ENCODE measurements at regions not wholly inside any gene's neighbourhood (a gene's known extent, or its start where the extent isn't known, plus 50 kb on each side); places are given as distances from the start of the nearest gene placed in this dataset.

DNA sequence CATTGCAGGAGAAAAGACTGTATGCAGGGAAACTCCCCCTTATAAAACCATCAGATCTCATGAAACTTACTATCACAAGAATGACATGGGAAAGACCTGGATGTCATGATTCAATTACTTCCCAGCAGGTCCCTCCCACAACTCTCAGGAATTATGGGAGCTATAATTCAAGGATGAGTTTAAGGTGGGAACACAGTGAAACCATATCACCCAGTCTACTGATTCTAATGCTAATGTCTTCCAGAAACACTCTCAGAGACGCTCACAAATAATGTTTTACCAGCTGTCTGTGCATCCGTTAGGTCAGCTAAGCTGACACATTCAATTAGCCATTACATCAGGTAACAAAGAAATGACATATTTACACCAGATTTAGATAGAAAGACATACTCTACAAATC, 637.9 kb downstream of the NLGN4Y start:
- no peak for DNase-seq

DNA sequence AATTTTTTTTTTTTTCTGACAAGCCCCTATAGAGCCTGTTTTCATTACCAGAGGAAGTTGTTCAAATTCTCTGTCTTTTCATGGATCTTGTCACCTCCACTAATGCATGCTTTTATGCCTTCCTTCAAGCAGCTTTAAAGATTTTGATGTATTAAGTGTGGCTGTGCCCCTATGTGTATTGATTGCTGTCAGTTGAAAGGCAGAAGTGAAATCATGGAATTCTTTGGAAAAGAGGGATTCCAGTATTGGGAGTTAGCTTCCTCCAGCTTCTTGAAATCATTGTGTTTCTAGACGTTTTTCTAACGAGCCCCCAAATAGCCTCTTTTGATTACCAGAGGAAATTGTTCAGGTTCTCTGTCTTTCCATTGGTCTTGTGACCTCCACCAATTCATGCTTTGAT, 655.6 kb downstream of the NLGN4Y start:
- no peak for DNase-seq

DNA sequence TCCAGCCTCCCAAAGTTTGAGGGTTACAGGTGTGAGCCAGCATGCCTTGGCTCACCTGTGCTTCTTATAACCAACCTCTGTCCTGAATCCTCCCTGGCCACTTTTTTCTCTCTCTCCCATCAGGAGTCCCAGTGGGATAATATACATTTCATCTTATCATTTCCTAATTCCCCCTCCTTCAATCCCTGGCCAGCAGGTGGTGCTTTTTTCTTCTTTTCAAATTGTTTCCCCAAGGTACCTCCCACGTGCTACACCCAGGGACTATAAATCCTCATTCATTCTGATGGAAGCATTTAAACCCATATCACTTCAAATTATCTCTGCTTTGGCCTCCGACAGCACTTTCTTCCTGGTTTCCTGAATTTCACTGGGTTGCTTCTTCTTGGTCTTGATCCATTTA, 704.7 kb downstream of the NLGN4Y start:
- no peak for DNase-seq

DNA sequence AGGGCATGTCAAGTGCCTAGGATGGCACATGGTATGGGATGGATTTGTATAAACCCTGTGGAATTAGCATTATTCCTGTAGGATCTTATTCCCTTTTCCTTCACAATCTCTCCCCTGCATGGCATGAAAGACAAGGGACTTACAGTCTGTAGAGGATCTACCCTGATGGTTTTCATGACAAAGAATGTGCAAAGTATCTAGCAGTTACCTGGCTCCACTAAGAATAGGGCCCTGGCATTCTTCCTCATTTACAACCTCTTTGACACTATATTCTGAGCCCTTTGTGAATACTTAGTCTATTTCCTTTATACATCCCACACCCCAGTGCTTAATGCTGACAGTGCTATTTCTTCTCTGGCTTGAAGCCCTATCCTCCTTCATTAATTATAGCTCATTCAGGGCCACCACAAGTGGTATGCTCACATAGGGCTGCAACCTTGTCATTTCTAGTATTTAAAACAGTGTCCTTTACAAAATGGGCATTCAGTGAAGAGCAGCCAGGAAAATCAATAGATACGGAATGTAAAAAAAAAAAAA, 715.3 kb downstream of the NLGN4Y start:
- DNase-seq: no peak

DNA sequence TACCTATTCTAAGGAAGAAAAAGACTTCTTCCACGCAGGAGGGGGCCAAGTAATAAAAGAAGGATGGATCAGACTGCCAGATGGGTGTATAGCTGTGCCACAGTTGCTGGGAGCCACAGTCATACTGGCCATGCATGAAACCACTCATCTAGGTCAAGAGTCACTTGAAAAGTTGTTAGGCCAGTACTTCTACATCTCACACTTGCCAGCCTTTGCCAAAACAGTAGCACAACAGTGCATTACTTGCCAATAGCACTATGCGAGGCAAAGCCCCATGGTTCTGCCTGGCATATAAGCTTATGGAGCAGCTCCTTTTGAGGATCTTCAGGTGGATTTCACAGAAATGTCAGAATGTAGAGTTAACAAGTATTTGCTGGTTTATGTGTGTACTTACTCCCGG, 735.0 kb downstream of the NLGN4Y start:
- no peak for DNase-seq

DNA sequence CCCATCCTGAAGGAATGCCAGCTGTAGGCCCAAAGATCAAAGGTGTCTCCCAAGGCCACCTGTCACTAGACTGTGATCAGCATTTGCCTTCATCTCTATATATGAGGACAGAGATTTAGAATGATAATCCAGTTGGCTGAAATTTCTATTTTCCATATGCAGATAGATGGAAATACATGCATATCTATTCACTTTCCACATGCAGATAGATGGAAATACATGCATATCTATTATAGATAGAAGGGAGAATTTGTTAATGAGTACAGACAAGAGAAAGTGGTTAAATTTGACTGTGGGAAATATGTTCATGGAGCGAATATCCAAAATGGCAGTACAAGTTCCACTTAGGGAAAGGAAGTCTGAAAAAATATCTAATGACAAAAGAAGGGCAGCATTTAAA, 762.2 kb downstream of the NLGN4Y start:
- DNase-seq: no peak

DNA sequence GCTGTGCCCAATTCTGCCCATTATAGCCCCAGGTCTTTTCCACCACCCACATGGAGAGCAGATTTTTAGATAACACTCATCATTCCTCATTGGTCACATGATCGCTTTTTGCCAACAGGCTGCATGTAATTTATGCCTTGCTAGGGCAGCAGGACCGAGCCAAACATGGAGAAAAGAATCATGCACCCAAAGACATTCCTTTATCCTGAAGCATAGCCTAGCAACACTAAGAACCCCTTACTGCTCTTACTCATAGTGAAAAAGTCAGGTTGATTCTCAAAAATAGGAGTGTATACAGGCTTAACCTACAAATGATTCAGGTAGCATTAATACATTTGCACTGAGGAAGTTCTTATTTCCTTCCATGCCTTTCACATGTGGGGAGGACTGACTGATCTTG, 765.5 kb downstream of the NLGN4Y start:
- DNase-seq: no peak

DNA sequence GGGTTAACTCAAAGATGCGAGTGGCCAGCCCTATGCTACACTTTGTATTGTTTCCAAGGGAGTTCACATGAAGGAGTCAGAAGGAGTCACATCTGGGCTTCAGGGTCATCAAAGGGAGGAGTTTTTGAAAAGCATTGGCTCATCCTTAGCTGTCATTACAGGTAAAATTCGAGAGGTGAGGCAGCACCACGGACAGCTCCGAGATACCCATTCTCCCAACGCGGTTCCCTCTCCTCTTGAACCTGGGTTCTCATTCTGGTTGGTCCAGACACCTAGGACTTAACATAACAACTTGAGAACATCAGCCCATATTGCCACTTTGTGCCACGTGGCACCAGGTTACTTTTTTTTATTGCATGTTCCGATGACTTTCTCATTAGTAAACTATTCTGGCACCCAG, 768.6 kb downstream of the NLGN4Y start:
- no peak for DNase-seq

DNA sequence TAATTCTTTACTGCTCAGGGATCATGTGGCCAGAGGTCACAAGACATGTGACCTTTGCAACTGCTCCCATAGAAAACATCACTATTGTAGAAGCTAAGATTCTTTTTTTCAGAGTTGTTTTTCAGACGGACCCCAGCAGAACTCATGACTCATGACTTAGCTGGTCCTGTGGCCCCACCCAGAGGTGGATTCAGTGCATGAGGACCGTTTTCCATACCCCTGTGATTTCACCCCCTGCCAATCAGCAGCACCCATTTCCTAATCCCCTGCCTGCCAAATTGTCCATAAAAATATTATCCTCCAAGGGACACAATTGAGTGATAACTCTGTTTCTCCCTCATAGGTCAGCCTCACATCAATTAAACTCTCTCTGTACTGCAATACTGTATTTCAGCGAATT, 777.5 kb downstream of the NLGN4Y start:
- DNase-seq: no peak

DNA sequence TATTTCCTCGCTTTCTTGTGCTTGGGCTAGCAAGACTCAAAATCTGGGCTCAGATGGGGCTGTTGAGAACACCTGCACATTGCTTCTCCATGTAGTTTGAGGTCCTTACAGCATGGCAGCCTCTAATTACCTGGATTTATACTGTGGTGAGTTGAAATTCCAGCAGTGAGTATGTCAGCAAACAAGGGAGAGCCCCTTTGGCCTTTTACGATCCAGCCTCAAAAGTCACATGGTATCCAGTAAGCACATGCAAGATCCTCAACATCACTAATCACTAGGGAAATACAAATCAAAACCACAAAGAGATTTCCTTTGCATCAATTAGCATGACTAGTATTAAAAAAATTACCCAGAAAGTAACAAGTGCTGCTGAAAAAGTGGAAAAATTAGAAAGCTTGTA, 787.8 kb downstream of the NLGN4Y start:
- no peak for DNase-seq

DNA sequence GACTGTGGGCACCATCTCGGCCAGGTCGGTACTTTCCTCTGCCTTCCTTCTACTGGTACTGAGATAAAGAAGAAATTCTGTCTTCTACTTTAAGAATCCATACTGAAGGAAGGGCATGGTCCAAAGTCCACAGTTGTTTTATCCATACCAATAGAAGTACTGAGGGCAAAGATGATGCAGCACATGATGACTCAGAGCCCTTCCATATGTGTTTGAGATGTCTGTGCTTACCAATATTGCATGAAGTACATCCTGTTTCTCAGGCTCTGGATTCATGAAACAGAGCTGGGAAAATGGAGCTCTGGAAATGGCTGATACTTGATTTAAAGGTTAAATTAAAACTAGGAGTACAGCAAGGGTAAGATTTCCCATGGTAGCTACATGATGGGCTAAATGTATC, 799.9 kb downstream of the NLGN4Y start:
- no peak for DNase-seq

DNA sequence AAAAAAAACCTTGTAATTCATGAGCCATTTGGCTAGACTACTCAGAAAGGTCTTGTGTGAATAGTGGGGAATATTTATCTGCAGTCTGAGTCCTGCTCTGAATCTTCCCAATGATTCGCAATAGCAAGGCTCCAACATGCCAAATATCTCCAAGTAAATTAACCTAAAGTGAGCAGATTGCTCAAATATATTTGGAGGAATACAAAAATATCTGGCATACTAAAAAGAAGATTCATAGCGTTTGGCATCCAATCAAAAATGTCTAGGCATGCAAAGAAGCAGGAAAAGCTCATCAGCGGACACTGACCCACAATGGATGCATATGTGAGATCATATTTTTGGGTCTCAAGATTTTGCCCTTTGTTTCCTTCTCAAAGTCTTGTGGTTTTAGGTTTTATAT, 800.9 kb downstream of the NLGN4Y start:
- DNase-seq: no peak

DNA sequence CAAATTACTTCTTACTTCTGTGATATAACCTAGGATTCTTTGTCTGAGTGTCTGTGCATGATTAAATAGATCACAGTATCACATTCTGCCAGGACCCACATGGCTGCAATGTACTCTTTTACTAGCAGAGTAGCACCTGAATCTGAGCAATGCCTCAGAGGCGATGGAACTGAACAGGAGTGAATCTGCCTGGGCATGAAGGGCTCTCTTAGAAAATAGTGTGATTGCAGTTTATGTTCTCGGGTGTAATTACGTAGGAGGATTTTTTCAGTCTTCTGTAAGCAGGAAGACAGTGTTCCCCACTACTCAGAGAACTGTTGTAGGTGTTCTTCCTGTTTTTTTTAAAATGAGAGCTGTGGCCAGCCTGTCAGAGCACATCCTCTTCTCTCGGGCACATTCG, 802.3 kb downstream of the NLGN4Y start:
- DNase-seq: no peak

DNA sequence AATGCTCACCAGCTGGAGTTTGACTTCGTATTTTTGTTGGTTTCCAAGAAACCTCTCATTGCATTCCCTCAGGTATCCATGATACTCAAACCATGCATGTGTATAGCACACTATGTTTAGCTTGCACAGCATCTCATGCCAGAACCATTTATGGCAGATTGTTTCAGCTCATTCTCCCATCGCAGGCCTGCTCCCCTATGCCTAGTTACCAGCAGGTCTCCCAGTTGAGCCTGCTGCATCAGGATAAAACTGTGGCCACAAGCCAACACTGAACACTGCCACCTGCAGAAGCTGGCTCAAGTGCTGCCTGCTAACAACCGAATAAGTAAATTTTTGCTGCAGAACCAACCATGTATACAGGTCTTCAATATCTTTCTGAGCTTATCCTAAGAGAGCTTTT, 804.5 kb downstream of the NLGN4Y start:
- DNase-seq: no peak

DNA sequence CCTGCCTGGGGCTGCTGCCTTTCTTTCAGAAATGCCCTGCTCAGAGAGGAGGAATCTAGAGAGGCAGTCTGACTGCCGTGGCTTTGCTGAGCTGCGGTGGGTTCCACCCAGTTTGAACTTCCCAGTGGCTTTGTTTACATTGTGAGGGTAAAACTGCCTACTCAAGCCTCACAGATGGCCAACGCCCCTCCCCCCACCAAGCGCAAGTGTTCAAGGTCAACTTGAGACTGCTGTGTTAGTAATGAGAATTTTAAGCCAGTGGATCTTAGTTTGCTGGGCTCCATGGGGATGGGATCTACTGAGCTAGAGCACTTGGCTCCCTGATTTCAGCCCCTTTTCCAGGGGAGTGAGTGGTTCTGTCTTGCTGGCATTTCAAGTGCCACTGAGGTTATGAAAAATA, 819.2 kb downstream of the NLGN4Y start:
- no peak for DNase-seq

DNA sequence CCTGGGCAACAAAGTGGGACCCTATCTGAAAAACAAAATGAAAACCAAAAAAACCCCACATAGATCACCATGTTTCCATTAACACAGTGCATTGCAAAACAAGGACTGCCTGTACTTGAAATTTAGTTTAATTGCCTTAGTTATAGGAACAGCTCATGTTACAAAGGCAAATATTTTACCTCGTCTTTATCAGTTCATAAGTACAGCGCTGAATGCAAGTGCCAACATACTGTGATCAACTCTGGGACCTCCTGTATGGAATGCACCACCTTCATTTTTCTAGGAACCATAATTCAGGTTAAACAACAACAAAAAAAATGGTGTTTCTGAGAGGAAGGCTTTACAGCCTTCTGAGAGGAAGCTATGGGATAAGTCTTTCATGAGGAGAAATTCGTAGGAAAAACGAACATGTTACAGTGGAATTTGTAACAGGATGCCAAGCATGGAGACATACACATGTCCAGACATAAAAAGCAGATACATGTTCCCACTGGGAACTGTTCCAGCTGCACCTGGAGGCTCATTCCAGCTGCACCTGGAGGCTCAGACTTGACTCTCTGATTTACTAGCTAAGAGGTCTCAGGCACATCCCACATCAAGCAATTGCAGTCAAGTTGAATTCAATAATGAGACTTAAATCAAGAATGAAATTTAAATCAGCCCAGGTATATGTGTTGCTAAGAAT, 821.3 kb downstream of the NLGN4Y start:
- no peak for DNase-seq

DNA sequence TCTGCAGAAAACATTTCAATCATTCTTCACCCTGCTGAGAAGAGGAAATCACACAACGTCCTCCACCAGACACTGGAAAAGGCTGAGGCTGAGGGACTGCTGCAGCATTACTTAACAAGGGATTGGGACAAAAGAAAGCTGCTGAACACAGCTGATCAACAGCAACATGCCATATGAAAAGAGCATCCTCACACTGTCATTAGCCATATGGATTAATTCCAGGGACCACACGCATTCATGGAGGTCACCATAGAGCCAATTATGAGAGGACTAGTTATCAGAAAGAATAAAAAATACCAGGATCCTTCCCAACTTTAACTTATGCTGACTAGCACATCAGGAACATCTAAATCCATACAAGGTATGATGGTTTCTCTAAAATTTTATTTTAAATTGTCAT, 825.0 kb downstream of the NLGN4Y start:
- DNase-seq: no peak

DNA sequence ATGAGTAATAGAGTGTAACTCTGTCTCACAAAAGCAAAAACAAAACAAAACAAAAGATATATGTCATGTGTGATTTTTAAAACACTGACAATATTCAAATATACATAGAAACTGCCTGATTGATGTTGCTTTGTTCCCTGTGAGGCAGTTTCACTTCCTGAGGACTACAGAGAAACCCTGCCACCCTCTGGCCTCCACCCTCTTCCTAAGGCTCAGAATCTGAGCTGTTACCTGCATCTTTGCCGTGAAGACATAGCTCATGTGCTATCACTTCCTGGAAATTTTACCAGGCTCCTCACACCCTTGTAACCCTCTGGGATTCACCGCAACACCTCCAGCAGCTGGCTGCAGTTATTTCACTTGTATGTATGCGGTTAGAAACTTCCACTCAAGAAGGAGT, 831.0 kb downstream of the NLGN4Y start:
- no peak for DNase-seq

DNA sequence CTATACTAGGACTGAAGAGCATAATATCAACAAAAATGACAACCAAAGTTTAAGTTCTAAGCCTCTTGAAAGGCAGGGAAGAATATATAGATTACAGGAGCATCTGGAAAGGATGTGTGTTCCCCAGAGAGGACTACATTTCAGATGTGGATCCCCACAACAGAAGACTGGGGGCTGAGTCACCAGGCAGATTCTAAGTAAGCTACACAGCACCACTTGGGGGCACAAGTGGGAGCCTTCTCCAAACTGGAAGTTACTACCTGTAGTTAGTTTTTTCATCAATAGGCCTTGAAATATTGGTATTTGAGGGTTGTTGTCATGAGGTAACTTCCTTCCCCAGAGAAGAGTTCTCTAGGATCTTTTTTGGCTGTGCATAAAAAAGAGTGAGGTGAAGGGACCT, 836.1 kb downstream of the NLGN4Y start:
- no peak for DNase-seq

DNA sequence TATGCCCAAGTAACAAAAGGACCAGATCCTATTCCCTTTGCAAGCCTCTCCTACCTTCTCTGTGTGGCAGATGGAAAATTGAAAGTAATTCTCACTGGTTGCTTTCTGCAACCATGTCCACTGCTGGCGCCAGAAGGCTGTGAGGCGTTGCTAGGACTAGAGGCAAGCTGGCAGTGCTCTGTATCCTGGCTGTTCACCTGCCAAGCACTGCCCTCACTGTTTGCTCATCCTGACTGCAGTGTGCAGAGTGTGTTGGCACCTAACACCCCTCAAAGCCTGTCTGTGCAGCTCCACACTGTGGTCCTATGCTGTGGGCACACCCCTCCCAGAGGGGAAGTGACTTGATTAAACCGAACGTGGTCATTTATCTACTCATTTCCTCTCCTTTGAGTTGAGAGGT, 840.7 kb downstream of the NLGN4Y start:
- DNase-seq: no peak

DNA sequence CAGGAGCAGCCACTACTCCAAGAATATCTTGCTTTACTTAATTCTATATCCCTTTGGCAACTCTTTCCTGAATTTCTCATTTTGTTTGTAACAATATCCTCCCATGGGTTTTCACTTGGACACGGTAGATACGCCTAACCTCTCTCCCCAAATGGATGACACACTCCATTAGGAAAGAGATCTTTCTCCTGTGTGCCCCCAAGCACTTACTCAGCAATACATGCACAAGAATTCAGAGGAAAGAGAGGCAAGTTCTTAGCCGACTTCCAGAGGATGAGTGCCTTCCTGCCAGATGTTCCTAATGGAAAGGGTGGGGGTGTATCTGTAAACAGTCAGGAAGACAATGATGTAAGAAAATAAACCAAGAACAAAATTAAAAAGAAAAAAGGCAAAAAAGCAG, 844.5 kb downstream of the NLGN4Y start:
- no peak for DNase-seq

DNA sequence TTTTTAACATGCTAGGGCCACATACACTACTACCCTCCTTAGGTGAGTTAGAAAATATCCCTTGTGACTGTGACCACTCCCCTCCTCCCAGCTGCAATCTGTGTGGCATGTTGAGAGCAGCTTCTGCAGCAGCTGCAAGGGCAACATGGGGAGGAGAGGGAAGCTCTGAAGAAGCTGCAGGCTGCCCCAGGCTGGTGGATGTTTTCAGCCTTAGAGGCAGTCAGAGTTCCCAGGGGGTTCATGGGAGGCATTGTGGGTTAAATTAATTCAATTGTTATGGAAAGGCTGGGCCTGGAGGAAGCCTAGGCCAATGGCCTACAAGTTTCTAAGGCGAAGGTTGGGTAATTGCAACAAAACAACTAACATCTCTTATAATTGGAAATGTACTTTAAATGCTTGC, 860.8 kb downstream of the NLGN4Y start:
- no peak for DNase-seq

DNA sequence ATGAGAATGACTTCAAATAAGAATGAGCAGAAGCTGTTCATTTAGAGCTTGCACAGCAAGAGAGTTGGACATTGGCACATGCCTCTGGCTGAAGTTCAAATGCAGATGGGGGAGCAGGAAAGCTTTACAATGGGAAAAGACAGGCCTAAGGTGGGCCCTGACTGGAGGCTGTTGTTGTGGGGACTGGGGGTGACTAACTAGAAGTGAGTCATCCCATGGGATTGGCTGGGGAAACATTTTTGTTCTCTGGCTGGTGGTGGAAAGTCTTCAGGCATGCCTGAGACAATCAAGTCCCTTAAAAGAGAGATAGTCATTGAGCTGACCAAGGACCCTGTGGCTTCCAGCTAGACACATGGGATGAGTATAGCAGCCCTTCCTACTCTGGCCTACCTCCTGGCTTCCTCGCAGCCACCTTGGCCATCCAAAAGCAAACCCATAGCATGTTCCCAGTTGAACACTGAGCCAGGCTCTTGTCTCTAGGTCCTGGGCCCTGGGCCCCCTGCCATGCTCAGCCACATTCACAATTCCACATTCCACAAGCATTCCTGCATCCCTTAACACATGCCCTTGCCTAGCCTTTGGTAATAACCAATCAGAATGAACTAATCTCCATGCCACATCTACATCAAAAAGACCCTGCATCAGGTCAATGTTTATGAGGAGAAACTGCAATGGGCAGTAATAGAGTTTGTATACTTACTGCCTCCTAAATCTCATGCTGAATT, 873.4 kb downstream of the NLGN4Y start:
- no peak for DNase-seq

DNA sequence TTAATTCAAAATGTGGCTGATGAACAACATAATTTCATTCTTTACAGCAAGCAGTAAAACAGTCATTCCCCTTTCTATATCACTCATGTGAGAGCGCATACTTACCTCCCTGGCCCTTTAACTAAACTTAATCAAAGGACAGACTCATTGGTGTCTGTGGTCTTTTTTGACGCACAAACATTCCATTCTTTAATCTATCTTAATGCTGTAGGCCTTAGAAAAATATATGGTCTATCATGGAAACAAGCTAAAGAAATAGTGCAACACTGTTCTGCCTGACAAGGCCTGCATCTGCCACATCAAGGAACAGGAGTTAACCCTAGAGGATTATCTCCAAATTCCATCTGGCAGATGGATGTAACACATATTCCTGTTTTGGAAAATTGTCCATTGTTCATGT, 878.1 kb downstream of the NLGN4Y start:
- DNase-seq: no peak

DNA sequence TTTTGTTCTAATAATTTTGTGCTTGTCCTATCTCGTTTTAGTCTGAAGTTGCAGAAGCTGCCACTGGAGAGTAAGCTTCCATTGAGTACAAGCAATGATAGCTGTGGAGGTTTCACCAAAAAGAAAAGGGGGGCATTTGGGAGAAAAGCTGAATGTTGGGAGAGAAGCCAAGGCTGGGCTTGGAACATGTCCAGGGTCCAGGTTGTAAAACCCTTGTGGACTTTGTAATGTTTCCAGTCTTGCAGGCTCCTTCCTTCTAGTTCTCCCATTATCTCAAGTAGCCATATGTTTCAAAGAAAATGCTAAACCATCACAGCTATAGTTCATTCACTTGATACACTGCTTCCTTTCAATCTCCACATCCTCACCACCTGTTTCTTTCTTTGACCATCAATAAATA, 880.2 kb downstream of the NLGN4Y start:
- DNase-seq: no peak
